IPS-15b (cell line): ENCODE measurements at regions not wholly inside any gene's neighbourhood (a gene's known extent, or its start where the extent isn't known, plus 50 kb on each side); places are given as distances from the start of the nearest gene placed in this dataset.

ENCODE experiments used
- H3K27me3 ChIP-seq: one replicate; pipeline ENCODE4 v1.6.1; 2013; ENCODE audit warnings: low read length; ENCODE audit not compliant: control insufficient read depth, insufficient read depth
- H3K36me3 ChIP-seq: one replicate; pipeline ENCODE4 v1.6.1; 2013; ENCODE audit warnings: low read length; ENCODE audit not compliant: control insufficient read depth, insufficient read depth
- H3K4me1 ChIP-seq: one replicate; pipeline ENCODE4 v1.6.1; 2013; ENCODE audit warnings: mild to moderate bottlenecking, low read length; ENCODE audit not compliant: control insufficient read depth, insufficient read depth
- H3K4me3 ChIP-seq: one replicate; pipeline ENCODE4 v1.5.1; 2013; ENCODE audit warnings: low read depth, low read length
- H3K9ac ChIP-seq: one replicate; pipeline ENCODE4 v1.6.1; 2013; ENCODE audit warnings: low read depth, mild to moderate bottlenecking, low read length
- H3K9me3 ChIP-seq: one replicate; pipeline ENCODE4 v1.6.1; 2013; ENCODE audit warnings: mild to moderate bottlenecking, low read length; ENCODE audit not compliant: control insufficient read depth, insufficient read depth

DNA sequence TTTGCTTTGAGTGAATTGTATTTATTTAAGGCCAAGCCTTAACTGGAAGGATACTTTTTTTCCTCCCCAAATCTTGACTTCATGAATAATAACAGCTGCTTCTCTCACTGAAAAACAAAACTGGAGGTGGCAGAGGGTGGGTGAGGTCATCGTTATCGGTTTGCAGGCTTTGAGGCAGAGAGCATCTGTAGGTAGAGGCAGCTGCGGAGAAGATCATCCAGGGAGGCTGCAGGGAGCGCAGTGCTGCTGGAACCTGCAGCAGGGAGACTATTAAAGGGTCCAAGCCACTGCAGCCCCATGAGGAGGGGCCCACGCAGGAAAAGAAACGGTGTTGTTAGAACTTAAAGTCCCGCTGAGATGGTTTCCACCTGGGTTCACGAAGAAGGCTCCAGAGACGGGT is 112.1 kb upstream of the SDK1 start:
- Histone ChIP-seq H3K9ac (no peak overlapping the region), H3K27me3 (no peaks in the 10 kb centered on the region), H3K36me3 (no peaks in the 10 kb centered on the region), H3K9me3 (no peaks in the 10 kb centered on the region), H3K4me1 (peaks cover 5% of the 10 kb centered on the region), H3K4me3 (no peak overlapping the region)

DNA sequence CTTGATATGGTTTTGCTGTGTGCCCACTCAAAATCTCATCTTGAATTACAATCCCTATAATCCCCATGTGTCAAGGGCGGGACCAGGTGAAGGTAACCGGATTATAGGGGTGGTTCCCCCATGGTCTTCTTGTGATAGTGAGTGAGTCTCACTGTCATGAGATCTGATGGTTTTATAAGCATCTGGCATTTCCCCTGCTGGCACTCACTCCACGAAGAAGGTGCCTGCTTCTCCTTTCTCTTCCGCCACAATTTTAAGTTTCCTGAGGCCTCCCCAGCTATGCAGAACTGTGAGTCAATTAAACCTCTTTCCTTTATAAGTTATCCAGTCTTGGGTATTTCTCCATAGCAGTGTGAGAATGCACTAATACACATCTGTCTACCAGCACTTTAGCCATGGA is 109.5 kb upstream of the SDK1 start:
- H3K4me1 ChIP-seq: peaks cover 13% of the 10 kb centered on the region
- no peaks in the 10 kb centered on the region for H3K36me3 ChIP-seq
- no peak overlapping the region for H3K4me3 ChIP-seq
- no peak overlapping the region for H3K9ac ChIP-seq
- H3K27me3 ChIP-seq: no peaks in the 10 kb centered on the region
- H3K9me3 ChIP-seq: no peaks in the 10 kb centered on the region

DNA sequence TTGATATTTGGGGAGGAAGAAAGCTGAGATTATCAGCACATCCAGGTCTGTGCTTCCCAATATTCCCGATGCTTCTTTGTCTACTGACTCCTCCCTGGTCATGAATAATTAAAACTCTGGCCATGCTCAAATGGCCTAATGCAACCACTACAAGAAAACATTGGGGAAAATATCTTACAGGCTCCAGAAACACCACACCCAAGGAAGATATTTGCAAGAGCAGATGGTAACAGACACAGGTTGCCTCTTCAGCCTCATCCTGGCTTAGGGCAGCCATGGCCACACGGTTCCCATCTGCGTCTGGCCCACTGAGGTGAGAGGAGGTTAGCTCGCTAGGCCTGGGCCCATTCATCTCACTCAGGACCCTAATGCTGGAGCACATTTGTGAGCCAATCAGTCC is 108.4 kb upstream of the SDK1 start:
- Histone ChIP-seq H3K4me1 (peaks cover 20% of the 10 kb centered on the region), H3K27me3 (no peaks in the 10 kb centered on the region), H3K36me3 (no peaks in the 10 kb centered on the region), H3K9ac (no peak overlapping the region), H3K4me3 (no peak overlapping the region), H3K9me3 (no peaks in the 10 kb centered on the region)

DNA sequence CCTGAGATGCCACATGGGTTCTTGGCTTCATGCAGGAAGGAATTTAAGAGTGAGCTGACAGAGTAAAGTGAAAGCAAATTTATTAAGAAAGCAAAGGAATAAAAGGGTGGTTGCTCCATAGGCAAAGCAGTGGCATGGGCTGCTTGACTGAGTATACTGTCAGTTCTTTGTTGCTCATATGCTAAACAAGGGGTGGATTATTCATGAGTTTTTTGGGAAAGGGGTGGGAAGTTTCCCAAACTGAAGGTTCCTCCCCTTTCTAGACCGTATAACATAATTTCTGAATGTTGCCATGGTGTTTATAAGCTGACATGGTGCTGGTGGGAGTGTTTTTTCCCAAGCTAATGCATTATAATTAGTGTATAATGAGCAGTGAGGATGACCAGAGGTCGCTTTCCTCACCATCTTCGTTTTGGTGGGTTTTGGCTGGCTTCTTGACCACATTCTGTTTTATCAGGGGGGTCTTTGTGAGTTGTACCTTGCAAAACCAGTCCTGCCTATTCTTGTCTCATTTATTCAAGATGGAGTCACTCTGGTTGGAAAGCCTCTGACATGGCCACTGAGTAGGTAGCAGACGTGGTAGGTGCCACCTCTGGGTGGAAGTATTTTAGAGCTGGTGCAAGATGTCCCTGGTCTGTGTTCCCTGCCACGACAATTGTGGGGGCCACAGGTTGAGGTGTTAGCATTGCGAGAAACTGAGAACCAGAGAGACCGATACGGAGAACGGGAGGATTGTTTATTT is 107.5 kb upstream of the SDK1 start:
- H3K9me3 ChIP-seq: no peaks in the 10 kb centered on the region
- H3K9ac ChIP-seq: no peak overlapping the region
- no peak overlapping the region for H3K4me3 ChIP-seq
- no peaks in the 10 kb centered on the region for H3K36me3 ChIP-seq
- H3K4me1 ChIP-seq: peaks cover 20% of the 10 kb centered on the region
- H3K27me3 ChIP-seq: no peaks in the 10 kb centered on the region

DNA sequence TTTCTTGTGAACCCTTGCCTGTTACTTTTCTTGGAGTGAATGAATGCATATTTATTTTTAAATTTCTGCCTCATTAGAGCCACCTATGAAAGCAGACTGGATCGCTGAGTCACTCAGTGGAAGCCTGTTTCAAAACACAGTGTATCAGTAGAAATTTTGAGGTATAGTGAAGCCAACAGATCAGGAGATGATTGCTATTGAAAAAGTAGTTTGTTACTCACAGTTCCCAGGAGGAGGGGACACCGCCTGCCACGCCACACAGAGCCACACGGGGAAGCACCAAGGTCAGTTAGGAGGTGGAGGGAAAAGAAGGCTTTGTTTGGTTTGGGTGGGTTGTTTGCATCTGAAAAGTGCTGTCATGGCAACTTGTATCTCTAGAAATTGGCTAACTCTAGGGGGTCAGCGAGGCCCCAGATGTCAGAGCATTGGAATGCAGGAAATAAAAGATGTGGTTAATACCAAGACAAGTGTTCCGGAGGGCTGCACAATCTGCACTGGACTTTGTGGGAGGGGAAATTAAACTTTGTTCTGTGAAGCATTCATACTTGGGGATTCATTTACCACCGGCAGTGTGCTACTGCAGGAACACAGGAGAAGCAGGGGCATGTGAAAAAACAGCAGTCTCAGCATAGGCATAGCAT is 106.4 kb upstream of the SDK1 start:
- H3K9me3 ChIP-seq: no peaks in the 10 kb centered on the region
- H3K4me3 ChIP-seq: no peak overlapping the region
- no peaks in the 10 kb centered on the region for H3K27me3 ChIP-seq
- no peaks in the 10 kb centered on the region for H3K36me3 ChIP-seq
- H3K4me1 ChIP-seq: peaks cover 20% of the 10 kb centered on the region
- H3K9ac ChIP-seq: no peak overlapping the region

DNA sequence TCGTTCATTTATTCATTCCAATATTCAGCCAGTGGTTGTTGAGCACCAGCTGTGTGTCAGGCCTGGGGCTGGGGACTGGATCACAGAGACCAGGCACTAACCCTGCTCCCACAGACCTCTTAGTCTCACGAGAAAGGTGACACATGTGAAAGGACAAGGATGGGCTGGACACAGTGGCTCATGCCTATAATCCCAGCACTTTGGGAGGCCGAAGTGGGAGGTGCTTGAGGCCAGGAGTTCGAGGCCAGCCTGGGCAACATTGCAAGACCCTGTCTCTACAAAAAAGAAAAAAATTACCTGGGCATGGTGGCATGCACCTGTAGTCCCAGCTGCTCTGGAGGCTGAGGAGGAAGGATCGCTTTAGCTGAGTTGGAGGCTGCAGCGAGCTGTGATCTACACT is 105.9 kb upstream of the SDK1 start:
- Histone ChIP-seq H3K4me3 (no peak overlapping the region), H3K9me3 (no peaks in the 10 kb centered on the region), H3K9ac (no peak overlapping the region), H3K4me1 (peaks cover 20% of the 10 kb centered on the region), H3K27me3 (no peaks in the 10 kb centered on the region), H3K36me3 (no peaks in the 10 kb centered on the region)

DNA sequence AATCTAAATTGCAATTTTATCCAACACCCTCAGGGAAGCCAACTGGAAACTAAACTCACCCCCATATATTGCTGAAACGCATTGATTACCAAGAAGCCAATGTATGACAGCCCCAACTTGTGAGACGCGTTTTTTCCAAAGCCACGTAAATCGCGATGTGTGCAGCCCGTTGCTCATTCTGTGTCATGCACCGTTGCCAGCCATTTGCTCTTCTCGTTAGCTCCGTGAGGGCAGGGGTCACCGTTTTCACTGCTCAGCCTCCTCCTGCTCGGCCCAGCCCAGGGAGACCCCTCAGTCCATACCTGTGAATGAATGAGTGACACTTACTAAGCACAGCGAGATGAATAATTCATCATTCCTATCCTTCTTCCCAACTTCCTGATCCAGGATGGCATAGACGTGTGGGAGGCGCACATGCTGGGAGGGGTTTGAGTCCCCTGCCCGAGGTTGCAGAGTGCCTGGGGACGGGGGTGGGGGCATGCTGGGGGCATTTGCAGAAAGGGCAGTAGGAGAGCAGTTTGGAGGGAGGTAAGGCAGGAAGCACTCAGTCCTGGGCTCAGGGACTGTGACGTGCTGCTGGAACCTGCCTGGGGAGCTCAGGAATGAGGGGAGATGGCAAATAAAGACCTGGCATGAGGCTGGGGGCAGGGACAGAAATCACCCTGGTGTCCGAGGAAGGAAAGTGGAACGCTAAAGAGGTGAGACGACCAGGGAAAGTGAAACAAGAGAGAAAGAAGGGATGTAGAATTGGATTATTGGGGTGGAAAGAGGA is 104.2 kb upstream of the SDK1 start:
- Histone ChIP-seq H3K27me3 (no peaks in the 10 kb centered on the region), H3K36me3 (no peaks in the 10 kb centered on the region), H3K4me1 (peaks cover 20% of the 10 kb centered on the region), H3K4me3 (no peak overlapping the region), H3K9ac (no peak overlapping the region), H3K9me3 (no peaks in the 10 kb centered on the region)

DNA sequence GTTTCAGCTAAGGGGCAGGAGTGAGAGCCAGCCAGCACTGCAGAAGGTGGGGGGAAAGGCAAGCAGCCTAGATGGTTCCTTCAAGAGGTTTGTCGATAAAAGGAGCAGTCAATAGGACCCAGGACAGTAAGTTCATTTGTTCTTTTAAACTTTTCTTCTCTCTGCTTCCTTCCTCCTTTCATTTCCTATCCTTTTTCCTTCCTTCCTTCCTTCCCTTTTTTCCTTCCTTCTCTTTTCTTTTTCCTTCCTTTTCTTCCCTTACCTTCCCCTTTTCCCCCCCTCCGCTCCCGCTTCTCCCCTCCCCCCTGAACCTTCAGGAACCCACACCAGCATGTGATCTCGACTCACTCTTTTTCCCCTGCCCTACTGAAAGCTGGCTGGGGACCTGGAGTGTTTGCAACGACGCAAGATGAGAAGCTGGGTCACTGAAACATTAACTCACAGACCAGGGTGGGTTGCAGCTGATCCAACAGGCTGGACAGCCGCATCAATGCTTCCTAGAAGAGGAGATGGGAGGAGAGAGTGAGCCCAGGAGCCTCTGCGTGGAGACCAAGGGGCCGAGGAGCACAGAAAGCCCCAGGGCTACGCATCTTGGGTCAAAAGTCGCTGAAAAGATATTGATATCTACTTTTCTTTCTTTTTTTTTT is 103.4 kb upstream of the SDK1 start:
- Histone ChIP-seq H3K36me3 (no peaks in the 10 kb centered on the region), H3K9ac (no peak overlapping the region), H3K9me3 (no peaks in the 10 kb centered on the region), H3K4me1 (peaks cover 20% of the 10 kb centered on the region), H3K4me3 (no peak overlapping the region), H3K27me3 (no peaks in the 10 kb centered on the region)

DNA sequence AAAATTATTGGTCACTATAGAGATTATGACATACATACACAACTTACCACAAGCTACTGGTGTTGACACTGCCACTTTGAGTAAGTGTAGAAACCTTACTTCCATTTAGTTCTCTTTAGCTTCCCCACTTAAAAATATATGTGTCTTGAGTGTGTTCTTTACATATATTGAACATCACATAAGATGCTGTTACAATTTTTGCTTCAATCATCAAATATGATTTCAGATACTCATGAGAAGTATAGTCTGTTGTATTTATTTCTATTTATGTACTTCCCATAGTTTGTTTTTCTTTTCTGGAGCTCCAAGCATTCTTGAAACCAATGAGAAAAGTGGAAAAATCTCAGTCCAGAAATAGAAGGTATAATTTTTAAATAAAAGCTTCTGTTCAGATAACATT is 102.7 kb upstream of the SDK1 start:
- Histone ChIP-seq H3K4me1 (peaks cover 20% of the 10 kb centered on the region), H3K9ac (no peak overlapping the region), H3K27me3 (no peaks in the 10 kb centered on the region), H3K4me3 (no peak overlapping the region), H3K36me3 (no peaks in the 10 kb centered on the region), H3K9me3 (no peaks in the 10 kb centered on the region)

DNA sequence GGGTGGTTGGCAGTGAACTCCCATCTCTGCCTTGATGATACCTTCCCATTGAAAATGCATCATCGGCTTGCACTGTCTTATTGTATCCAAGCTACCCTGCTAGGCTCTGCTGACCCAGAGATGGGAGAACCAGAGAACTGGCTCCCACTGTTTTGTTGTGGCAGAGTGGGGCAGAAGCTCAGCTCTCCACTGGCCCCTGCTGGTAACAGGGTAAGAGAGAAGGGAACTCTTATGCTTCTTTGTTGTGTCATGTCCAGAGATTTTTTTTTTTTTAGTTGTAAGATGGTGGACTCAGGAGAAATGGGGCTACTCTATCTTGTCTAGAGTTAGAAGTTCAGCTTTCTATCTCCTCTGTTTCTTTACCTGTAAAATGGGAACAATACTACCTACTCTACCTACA is 100.5 kb upstream of the SDK1 start:
- Histone ChIP-seq H3K27me3 (no peaks in the 10 kb centered on the region), H3K9me3 (no peaks in the 10 kb centered on the region), H3K4me3 (no peak overlapping the region), H3K36me3 (no peaks in the 10 kb centered on the region), H3K4me1 (peaks cover 7% of the 10 kb centered on the region), H3K9ac (no peak overlapping the region)

DNA sequence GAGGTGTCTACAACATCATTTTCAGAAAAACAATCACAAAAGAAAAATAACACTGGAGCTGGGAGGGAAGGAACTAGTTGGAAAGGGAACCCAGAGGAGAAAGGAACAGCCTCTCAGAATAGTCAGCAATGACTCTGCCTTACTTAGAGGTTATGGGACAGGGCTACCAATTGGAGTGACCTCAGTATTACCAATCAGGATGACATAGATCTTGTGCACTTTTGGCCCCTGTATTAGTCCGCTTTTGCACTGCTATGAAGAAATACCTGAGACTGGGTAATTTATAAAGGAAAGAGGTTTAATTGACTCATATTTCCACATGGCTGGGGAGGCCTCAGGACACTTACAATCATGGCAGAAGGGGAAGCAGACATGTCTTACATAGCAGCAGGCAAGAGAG is 99.7 kb upstream of the SDK1 start:
- Histone ChIP-seq H3K4me1 (peaks cover 7% of the 10 kb centered on the region), H3K4me3 (no peak overlapping the region), H3K27me3 (no peaks in the 10 kb centered on the region), H3K9ac (no peak overlapping the region), H3K36me3 (no peaks in the 10 kb centered on the region), H3K9me3 (no peaks in the 10 kb centered on the region)
